Parathyroid adenoma (tissue), 2 donors: ENCODE measurements at regions not wholly inside any gene's neighbourhood (a gene's known extent, or its start where the extent isn't known, plus 50 kb on each side); places are given as distances from the start of the nearest gene placed in this dataset.

Experiments used
- H2AFZ ChIP-seq: fragments of 300-600 bp; sonication (generic); one replicate; pipeline ENCODE4 v1.7.0; 2017; ENCODE audit warnings: antibody characterized with exemption, mild to moderate bottlenecking
- H3K27ac ChIP-seq: fragments of 300-600 bp; sonication (generic); one replicate; pipeline ENCODE4 v1.7.0; 2017
- H3K27me3 ChIP-seq: fragments of 300-600 bp; sonication (generic); one replicate; pipeline ENCODE4 v1.7.0; 2017; ENCODE audit warnings: low read length; ENCODE audit not compliant: control insufficient read depth, insufficient read depth
- H3K36me3 ChIP-seq: fragments of 300-600 bp; sonication (generic); one replicate; pipeline ENCODE4 v1.7.0; 2017; ENCODE audit warnings: low read length; ENCODE audit not compliant: control insufficient read depth, insufficient read depth
- H3K4me1 ChIP-seq: fragments of 300-600 bp; sonication (generic); one replicate; pipeline ENCODE4 v1.7.0; 2017; ENCODE audit warnings: control low read depth
- H3K4me2 ChIP-seq: fragments of 300-600 bp; sonication (generic); one replicate; pipeline ENCODE4 v1.7.0; 2017; ENCODE audit warnings: low read length
- H3K4me3 ChIP-seq: fragments of 300-600 bp; sonication (generic); one replicate; pipeline ENCODE4 v1.7.0; 2017; ENCODE audit warnings: low read depth, low read length
- H3K79me2 ChIP-seq: fragments of 300-600 bp; sonication (generic); one replicate; pipeline ENCODE4 v1.7.0; 2017; ENCODE audit warnings: control low read depth
- H3K9ac ChIP-seq: fragments of 300-600 bp; sonication (generic); one replicate; pipeline ENCODE4 v1.7.0; 2017; ENCODE audit warnings: mild to moderate bottlenecking
- H3K9me3 ChIP-seq: fragments of 300-600 bp; sonication (generic); one replicate; pipeline ENCODE4 v1.7.0; 2017; ENCODE audit warnings: low read length; ENCODE audit not compliant: control insufficient read depth
- TF ChIP-seq, protein P1 (sequence below): fragments of 300-600 bp; sonication (generic); IDR thresholded peaks from one replicate; pipeline ENCODE4 v1.7.0; 2017; ENCODE audit warnings: antibody characterized with exemption, mild to moderate bottlenecking
- donor health status: primary hyperparathyroidism.

DNA sequence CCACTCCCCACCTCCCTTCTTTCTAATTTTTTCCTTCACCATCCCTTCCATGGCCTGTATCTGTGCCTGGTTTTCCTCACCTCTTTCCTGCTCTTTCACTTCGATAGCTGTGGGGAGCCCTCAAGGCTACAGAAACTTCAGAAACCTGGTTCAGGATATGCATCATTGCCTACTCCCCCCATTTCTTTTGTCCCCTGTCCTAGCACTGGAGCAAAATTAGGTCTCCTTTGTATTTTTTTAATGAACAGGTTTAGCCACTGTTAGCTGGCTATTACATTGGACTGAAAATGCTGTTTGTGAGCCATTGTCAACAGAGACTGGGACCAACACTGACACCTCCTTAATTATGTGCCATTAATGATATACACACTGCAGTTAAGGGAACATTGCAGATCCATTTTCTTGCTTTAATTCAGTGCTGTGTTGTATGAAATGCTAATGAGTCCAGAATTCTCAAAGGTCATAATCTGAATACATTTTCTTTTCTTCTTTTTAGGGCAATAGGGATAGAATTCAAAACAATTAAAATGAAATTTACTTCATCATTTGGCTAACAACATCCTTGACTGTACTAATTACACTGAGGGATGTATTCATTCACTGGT, 138.6 kb downstream of the PDCD6IP start:
- Histone ChIP-seq H2AFZ (no peak overlapping the region), H3K4me1 (no peaks in the 10 kb centered on the region), H3K9ac (no peak overlapping the region), H3K9me3 (no peaks in the 10 kb centered on the region), H3K36me3 (no peaks in the 10 kb centered on the region), H3K4me2 (no peak overlapping the region), H3K27me3 (no peaks in the 10 kb centered on the region), H3K4me3 (no peak overlapping the region), H3K79me2 (no peaks in the 10 kb centered on the region), H3K27ac (no peak overlapping the region)
- TF ChIP-seq, protein P1, sequence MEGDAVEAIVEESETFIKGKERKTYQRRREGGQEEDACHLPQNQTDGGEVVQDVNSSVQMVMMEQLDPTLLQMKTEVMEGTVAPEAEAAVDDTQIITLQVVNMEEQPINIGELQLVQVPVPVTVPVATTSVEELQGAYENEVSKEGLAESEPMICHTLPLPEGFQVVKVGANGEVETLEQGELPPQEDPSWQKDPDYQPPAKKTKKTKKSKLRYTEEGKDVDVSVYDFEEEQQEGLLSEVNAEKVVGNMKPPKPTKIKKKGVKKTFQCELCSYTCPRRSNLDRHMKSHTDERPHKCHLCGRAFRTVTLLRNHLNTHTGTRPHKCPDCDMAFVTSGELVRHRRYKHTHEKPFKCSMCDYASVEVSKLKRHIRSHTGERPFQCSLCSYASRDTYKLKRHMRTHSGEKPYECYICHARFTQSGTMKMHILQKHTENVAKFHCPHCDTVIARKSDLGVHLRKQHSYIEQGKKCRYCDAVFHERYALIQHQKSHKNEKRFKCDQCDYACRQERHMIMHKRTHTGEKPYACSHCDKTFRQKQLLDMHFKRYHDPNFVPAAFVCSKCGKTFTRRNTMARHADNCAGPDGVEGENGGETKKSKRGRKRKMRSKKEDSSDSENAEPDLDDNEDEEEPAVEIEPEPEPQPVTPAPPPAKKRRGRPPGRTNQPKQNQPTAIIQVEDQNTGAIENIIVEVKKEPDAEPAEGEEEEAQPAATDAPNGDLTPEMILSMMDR, result no peak

DNA sequence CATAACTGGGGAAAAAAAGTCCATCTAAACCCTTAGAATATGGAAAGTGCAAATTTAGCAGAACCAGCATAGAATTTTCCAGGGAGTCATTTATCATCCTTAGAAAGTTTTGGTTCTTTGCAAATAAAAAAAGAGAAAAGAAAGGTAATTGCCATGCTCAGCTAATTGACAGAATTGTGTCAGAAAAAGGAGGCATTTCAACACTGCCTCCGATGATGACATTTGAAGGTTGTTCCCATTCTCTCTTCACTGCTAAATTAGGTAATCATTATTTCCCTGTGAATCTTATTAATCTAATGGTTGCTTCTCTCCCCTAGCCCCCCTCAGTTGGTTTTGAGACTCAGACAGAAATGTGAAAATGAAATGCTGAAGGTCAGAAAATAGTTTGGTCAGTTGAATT, 139.2 kb downstream of the PDCD6IP start:
- H3K4me2 ChIP-seq, result no peak overlapping the region
- H3K79me2 ChIP-seq, result no peaks in the 10 kb centered on the region
- H3K4me1 ChIP-seq, result no peaks in the 10 kb centered on the region
- H3K27me3 ChIP-seq, result no peaks in the 10 kb centered on the region
- no peak overlapping the region for H3K4me3 ChIP-seq
- H3K9me3 ChIP-seq, result no peaks in the 10 kb centered on the region
- no peak overlapping the region for H3K9ac ChIP-seq
- H3K27ac ChIP-seq, result no peak overlapping the region
- H3K36me3 ChIP-seq, result no peaks in the 10 kb centered on the region
- H2AFZ ChIP-seq, result no peak overlapping the region
- TF ChIP-seq, protein P1, result no peak

DNA sequence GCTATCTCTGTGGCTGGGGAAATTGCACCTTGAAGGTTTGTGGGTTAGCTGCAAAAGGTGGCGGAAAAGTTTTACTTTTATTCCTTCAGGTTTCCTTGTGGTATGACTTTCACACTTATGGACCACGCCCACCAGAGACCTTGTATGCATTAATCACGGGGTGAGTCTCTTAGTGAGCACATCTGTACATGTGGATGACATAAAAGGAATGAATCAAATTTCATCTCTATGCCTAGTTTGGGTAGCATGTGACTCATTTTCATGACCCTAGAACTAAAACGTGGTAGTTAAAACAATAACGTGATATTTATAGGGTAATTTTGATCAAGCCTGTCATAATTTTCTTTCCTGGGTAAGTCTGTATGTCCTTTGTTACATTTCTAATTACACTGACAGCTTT, 141.7 kb downstream of the PDCD6IP start:
- TF ChIP-seq, protein P1, result no peak
- Histone ChIP-seq H3K9ac (no peak overlapping the region), H3K4me3 (no peak overlapping the region), H3K9me3 (no peaks in the 10 kb centered on the region), H3K27me3 (no peaks in the 10 kb centered on the region), H3K4me1 (no peaks in the 10 kb centered on the region), H3K27ac (no peak overlapping the region), H3K79me2 (no peaks in the 10 kb centered on the region), H2AFZ (no peak overlapping the region), H3K36me3 (no peaks in the 10 kb centered on the region), H3K4me2 (no peak overlapping the region)

DNA sequence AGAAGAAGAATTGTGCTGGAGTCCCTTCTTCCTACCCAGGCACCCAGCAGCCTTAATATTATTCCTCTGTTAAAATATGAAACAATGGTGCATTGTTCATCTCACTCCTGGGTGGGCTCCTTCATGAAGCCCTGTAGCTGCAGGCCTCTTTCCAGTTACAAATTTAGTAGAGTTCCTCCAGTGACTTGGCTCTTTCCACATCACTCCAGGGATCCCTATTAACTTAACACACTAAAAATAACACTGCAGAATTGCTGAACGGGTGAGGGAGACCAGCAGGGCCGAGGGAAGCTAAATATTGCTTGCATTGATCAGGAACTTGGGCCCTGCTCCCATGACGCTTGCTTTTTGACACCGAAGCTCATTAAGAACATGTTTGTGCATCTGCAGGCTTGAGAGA, 142.3 kb downstream of the PDCD6IP start:
- Histone ChIP-seq H3K79me2 (no peaks in the 10 kb centered on the region), H3K27me3 (no peaks in the 10 kb centered on the region), H3K36me3 (no peaks in the 10 kb centered on the region), H3K9me3 (no peaks in the 10 kb centered on the region), H3K4me1 (no peaks in the 10 kb centered on the region), H2AFZ (no peak overlapping the region), H3K9ac (no peak overlapping the region), H3K4me2 (no peak overlapping the region), H3K4me3 (no peak overlapping the region), H3K27ac (no peak overlapping the region)
- TF ChIP-seq, protein P1, result no peak

DNA sequence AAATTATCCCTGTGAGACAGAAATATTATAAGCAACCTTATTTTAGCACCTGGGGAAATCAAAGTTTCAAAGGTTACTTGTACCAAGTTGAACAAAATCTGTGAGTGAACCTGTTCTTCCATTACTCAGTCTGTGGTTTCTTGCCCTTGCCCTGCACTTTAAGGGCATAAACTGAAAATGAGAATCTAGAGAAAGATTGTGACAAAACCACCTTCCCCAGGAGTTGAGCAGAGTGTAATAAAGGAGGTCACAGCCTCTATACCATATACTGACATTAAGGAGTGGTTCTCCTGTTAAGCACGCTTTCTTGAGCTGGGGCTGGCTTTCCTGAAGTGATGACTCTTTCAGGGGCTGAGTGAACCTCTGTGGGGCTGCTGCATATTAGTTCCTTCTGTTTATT, 143.4 kb downstream of the PDCD6IP start:
- Histone ChIP-seq H3K79me2 (no peaks in the 10 kb centered on the region), H3K4me1 (no peaks in the 10 kb centered on the region), H3K4me3 (no peak overlapping the region), H3K9ac (no peak overlapping the region), H3K27me3 (no peaks in the 10 kb centered on the region), H2AFZ (no peak overlapping the region), H3K9me3 (no peaks in the 10 kb centered on the region), H3K4me2 (no peak overlapping the region), H3K36me3 (no peaks in the 10 kb centered on the region), H3K27ac (no peak overlapping the region)
- TF ChIP-seq, protein P1, result no peak
